ENCODE measurements at regions not wholly inside any gene's neighbourhood (a gene's known extent, or its start where the extent isn't known, plus 50 kb on each side); places are given as distances from the start of the nearest gene placed in this dataset.

DNA sequence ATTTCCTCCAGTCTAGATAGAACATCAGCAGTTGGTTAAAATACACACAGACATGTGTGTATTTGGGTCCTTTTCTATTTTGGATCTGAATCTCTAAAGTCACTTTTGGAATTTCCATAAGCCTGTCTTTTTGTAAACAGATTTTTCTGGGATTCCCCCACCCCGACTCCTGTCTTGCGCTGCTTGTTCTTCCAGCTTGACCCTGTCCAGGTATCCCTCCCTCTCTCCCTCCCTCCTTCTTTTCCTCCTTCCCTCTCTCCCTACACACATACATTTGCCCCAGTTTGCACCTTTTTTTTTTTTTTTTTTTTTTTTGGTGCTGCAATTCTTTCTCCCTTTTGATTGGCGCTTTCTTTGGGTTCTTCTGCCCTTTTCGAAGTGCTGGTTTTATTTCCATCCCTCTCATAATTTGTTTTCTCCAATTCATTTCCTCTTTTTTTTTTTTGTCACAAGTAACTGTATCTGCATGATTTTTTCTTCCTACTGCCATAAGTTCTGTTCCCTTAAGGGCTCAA, 114.8 kb upstream of the SERTAD2 start (continued):
- TF ChIP-seq, protein P1, sequence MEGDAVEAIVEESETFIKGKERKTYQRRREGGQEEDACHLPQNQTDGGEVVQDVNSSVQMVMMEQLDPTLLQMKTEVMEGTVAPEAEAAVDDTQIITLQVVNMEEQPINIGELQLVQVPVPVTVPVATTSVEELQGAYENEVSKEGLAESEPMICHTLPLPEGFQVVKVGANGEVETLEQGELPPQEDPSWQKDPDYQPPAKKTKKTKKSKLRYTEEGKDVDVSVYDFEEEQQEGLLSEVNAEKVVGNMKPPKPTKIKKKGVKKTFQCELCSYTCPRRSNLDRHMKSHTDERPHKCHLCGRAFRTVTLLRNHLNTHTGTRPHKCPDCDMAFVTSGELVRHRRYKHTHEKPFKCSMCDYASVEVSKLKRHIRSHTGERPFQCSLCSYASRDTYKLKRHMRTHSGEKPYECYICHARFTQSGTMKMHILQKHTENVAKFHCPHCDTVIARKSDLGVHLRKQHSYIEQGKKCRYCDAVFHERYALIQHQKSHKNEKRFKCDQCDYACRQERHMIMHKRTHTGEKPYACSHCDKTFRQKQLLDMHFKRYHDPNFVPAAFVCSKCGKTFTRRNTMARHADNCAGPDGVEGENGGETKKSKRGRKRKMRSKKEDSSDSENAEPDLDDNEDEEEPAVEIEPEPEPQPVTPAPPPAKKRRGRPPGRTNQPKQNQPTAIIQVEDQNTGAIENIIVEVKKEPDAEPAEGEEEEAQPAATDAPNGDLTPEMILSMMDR (IDR thresholded peaks at IDR 0.05; ENCODE audit: control extremely low read depth in 1 of 3, insufficient read depth in 1 of 3, low read depth in 1 of 3, low read length in 3 of 3): no peak
- TF ChIP-seq RBBP5 (IDR thresholded peaks at IDR 0.05; ENCODE audit: borderline replicate concordance, low read depth, low read length): no peak
- no peak for TF ChIP-seq USF2 (IDR thresholded peaks at IDR 0.05; ENCODE audit: low read length)
- no peak for TF ChIP-seq MAFK (IDR thresholded peaks at IDR 0.05; ENCODE audit: low read depth, low read length)

Data from H1 (cell line).